ENCODE measurements at regions not wholly inside any gene's neighbourhood (a gene's known extent, or its start where the extent isn't known, plus 50 kb on each side); places are given as distances from the start of the nearest gene placed in this dataset.

DNA sequence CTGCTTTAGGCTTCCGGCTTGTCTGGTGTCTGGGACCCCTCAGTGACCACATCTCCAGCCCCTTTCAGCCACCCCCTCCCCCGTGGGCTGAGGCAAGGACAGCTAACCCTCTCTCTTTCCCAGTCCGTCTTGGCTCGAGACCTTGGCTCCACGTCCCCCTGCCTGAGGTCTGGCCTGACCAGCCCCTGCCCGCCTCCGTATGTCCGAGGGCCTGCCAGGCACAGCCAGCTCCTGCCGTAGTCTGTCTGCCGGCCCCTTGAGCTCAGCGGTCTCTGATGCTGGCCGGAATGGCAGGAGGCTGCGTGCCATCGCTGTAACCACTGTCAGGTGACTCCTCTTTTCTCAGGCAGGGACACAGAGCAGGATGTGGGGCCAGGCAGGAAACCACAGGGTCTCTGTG, 73.3 kb upstream of the LRPAP1 start:
- TF ChIP-seq EZH2 (IDR thresholded peaks at IDR 0.05) (no peak), EZH2phosphoT487 (IDR thresholded peaks at IDR 0.05) (no peak)
- TF ChIP-seq, protein P1, sequence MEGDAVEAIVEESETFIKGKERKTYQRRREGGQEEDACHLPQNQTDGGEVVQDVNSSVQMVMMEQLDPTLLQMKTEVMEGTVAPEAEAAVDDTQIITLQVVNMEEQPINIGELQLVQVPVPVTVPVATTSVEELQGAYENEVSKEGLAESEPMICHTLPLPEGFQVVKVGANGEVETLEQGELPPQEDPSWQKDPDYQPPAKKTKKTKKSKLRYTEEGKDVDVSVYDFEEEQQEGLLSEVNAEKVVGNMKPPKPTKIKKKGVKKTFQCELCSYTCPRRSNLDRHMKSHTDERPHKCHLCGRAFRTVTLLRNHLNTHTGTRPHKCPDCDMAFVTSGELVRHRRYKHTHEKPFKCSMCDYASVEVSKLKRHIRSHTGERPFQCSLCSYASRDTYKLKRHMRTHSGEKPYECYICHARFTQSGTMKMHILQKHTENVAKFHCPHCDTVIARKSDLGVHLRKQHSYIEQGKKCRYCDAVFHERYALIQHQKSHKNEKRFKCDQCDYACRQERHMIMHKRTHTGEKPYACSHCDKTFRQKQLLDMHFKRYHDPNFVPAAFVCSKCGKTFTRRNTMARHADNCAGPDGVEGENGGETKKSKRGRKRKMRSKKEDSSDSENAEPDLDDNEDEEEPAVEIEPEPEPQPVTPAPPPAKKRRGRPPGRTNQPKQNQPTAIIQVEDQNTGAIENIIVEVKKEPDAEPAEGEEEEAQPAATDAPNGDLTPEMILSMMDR (IDR thresholded peaks at IDR 0.05) = no peak
